WERI-Rb-1 (cell line): ENCODE measurements at regions not wholly inside any gene's neighbourhood (a gene's known extent, or its start where the extent isn't known, plus 50 kb on each side); places are given as distances from the start of the nearest gene placed in this dataset.

ENCODE experiments used
- DNase-seq: peaks from one replicate; pipeline ENCODE4 v3.0.0-alpha.2; 2020
- H3K27ac ChIP-seq: fragments of 250-450 bp; sonication (Bioruptor Pico); 2 replicates; pipeline ENCODE4 v1.5.1; 2020; ENCODE audit warnings: mild to moderate bottlenecking, moderate library complexity
- H3K27me3 ChIP-seq: fragments of 250-450 bp; sonication (Bioruptor Pico); 2 replicates; pipeline ENCODE4 v1.5.1; 2021; ENCODE audit warnings: mild to moderate bottlenecking, low read depth, moderate library complexity; ENCODE audit not compliant: insufficient read depth, severe bottlenecking
- H3K36me3 ChIP-seq: fragments of 250-450 bp; sonication (Bioruptor Pico); 2 replicates; pipeline ENCODE4 v1.5.1; 2020; ENCODE audit warnings: mild to moderate bottlenecking, moderate library complexity
- H3K4me3 ChIP-seq: 2 replicates; pipeline ENCODE4 v1.5.1; 2011; ENCODE audit warnings: low read depth, mild to moderate bottlenecking, control low read depth, low read length
- H3K9me3 ChIP-seq: fragments of 250-450 bp; sonication (Bioruptor Pico); 2 replicates; pipeline ENCODE4 v1.5.1; 2021; ENCODE audit warnings: mild to moderate bottlenecking, moderate library complexity; ENCODE audit not compliant: severe bottlenecking
- CTCF ChIP-seq: IDR thresholded peaks from 2 replicates; pipeline ENCODE4 v1.5.1; 2011; ENCODE audit warnings: low read depth, mild to moderate bottlenecking, control low read depth, inconsistent platforms, low read length

- Histone ChIP-seq H3K27ac (no peak overlapping the region), H3K9me3 (no peaks in the 10 kb centered on the region), H3K36me3 (no peaks in the 10 kb centered on the region), H3K4me3 (no peak overlapping the region), H3K27me3 (peaks cover 8% of the 10 kb centered on the region)
- no peak for TF ChIP-seq CTCF
- DNase-seq, result no peak
These were observed 449.9 kb downstream of the CD109 start for GRCh38 chr6:74145931-74146330.

- Histone ChIP-seq H3K36me3 (no peaks in the 10 kb centered on the region), H3K4me3 (no peak overlapping the region), H3K27me3 (peaks cover 13% of the 10 kb centered on the region), H3K9me3 (no peaks in the 10 kb centered on the region), H3K27ac (no peak overlapping the region)
- DNase-seq, result no peak
- no peak for TF ChIP-seq CTCF
These were observed 441.9 kb downstream of the CD109 start for GRCh38 chr6:74137911-74138310.

- no peak for DNase-seq
- no peak overlapping the region for H3K27ac ChIP-seq
- no peak for TF ChIP-seq CTCF
These were observed 438.3 kb downstream of the CD109 start for GRCh38 chr6:74134327-74134726.

GRCh38 chr6:74133073-74133472 is 437.1 kb downstream of the CD109 start:
- no peak overlapping the region for H3K27ac ChIP-seq
- no peak for TF ChIP-seq CTCF

More at GRCh38 chr6:74134327-74134726, 438.3 kb downstream of the CD109 start:
- Histone ChIP-seq H3K36me3 (no peaks in the 10 kb centered on the region), H3K9me3 (no peaks in the 10 kb centered on the region), H3K27me3 (peaks cover 16% of the 10 kb centered on the region), H3K4me3 (no peak overlapping the region)

GRCh38 chr6:74130641-74131040 is 434.6 kb downstream of the CD109 start:
- H3K4me3 ChIP-seq, result no peak overlapping the region
- H3K36me3 ChIP-seq, result no peaks in the 10 kb centered on the region
- H3K27ac ChIP-seq, result no peak overlapping the region
- H3K9me3 ChIP-seq, result no peaks in the 10 kb centered on the region
- DNase-seq, result no peak
- TF ChIP-seq CTCF, result no peak
- peaks cover 33% of the 10 kb centered on the region for H3K27me3 ChIP-seq

More at GRCh38 chr6:74133073-74133472, 437.1 kb downstream of the CD109 start:
- Histone ChIP-seq H3K9me3 (no peaks in the 10 kb centered on the region), H3K36me3 (no peaks in the 10 kb centered on the region), H3K27me3 (peaks cover 20% of the 10 kb centered on the region), H3K4me3 (no peak overlapping the region)
- no peak for DNase-seq

- TF ChIP-seq CTCF, result no peak
- H3K27ac ChIP-seq, result no peak overlapping the region
- DNase-seq, result no peak
- no peaks in the 10 kb centered on the region for H3K9me3 ChIP-seq
- no peaks in the 10 kb centered on the region for H3K36me3 ChIP-seq
- H3K27me3 ChIP-seq, result peaks cover 39% of the 10 kb centered on the region
- H3K4me3 ChIP-seq, result no peak overlapping the region
These were observed 432.5 kb downstream of the CD109 start for GRCh38 chr6:74128536-74128935.
